ENCODE measurements at regions not wholly inside any gene's neighbourhood (a gene's known extent, or its start where the extent isn't known, plus 50 kb on each side); places are given as distances from the start of the nearest gene placed in this dataset.

GRCh38 chr11:32328392-32328791 lies 106.9 kb downstream of the WT1 start:
- TF ChIP-seq, protein P1, sequence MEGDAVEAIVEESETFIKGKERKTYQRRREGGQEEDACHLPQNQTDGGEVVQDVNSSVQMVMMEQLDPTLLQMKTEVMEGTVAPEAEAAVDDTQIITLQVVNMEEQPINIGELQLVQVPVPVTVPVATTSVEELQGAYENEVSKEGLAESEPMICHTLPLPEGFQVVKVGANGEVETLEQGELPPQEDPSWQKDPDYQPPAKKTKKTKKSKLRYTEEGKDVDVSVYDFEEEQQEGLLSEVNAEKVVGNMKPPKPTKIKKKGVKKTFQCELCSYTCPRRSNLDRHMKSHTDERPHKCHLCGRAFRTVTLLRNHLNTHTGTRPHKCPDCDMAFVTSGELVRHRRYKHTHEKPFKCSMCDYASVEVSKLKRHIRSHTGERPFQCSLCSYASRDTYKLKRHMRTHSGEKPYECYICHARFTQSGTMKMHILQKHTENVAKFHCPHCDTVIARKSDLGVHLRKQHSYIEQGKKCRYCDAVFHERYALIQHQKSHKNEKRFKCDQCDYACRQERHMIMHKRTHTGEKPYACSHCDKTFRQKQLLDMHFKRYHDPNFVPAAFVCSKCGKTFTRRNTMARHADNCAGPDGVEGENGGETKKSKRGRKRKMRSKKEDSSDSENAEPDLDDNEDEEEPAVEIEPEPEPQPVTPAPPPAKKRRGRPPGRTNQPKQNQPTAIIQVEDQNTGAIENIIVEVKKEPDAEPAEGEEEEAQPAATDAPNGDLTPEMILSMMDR (IDR thresholded peaks at IDR 0.05) = no peak
- no peak for TF ChIP-seq TAF1 (IDR thresholded peaks at IDR 0.05; ENCODE audit: borderline replicate concordance, low read depth, low read length)
- no peak for TF ChIP-seq EZH2phosphoT487 (IDR thresholded peaks at IDR 0.05; ENCODE audit: borderline replicate concordance, low read depth)
- TF ChIP-seq, protein P2, sequence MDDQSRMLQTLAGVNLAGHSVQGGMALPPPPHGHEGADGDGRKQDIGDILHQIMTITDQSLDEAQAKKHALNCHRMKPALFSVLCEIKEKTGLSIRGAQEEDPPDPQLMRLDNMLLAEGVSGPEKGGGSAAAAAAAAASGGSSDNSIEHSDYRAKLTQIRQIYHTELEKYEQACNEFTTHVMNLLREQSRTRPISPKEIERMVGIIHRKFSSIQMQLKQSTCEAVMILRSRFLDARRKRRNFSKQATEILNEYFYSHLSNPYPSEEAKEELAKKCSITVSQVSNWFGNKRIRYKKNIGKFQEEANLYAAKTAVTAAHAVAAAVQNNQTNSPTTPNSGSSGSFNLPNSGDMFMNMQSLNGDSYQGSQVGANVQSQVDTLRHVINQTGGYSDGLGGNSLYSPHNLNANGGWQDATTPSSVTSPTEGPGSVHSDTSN (IDR thresholded peaks at IDR 0.05) = no peak
- no peak for TF ChIP-seq SMC3 (IDR thresholded peaks at IDR 0.05; ENCODE audit: low read depth, low read length)
- TF ChIP-seq CHD2 (IDR thresholded peaks at IDR 0.05; ENCODE audit: low read length, partially characterized antibody) = no peak
- no peak for TF ChIP-seq RCOR1 (IDR thresholded peaks at IDR 0.05; ENCODE audit: low read length)
- no peak for TF ChIP-seq NRF1 (IDR thresholded peaks at IDR 0.05; ENCODE audit: low read depth, low read length)
- no peak for TF ChIP-seq EP300 (IDR thresholded peaks at IDR 0.05; ENCODE audit: borderline replicate concordance in 1 of 2, low read depth in 1 of 2, low read length in 1 of 2)
- TF ChIP-seq, protein P3, sequence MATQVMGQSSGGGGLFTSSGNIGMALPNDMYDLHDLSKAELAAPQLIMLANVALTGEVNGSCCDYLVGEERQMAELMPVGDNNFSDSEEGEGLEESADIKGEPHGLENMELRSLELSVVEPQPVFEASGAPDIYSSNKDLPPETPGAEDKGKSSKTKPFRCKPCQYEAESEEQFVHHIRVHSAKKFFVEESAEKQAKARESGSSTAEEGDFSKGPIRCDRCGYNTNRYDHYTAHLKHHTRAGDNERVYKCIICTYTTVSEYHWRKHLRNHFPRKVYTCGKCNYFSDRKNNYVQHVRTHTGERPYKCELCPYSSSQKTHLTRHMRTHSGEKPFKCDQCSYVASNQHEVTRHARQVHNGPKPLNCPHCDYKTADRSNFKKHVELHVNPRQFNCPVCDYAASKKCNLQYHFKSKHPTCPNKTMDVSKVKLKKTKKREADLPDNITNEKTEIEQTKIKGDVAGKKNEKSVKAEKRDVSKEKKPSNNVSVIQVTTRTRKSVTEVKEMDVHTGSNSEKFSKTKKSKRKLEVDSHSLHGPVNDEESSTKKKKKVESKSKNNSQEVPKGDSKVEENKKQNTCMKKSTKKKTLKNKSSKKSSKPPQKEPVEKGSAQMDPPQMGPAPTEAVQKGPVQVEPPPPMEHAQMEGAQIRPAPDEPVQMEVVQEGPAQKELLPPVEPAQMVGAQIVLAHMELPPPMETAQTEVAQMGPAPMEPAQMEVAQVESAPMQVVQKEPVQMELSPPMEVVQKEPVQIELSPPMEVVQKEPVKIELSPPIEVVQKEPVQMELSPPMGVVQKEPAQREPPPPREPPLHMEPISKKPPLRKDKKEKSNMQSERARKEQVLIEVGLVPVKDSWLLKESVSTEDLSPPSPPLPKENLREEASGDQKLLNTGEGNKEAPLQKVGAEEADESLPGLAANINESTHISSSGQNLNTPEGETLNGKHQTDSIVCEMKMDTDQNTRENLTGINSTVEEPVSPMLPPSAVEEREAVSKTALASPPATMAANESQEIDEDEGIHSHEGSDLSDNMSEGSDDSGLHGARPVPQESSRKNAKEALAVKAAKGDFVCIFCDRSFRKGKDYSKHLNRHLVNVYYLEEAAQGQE (IDR thresholded peaks at IDR 0.05; ENCODE audit: low read depth, low read length) = no peak
- no peak for TF ChIP-seq GABPA (IDR thresholded peaks at IDR 0.05; ENCODE audit: low read depth)
- no peak for TF ChIP-seq MXI1 (IDR thresholded peaks at IDR 0.05; ENCODE audit: low read depth, low read length)
